Neural progenitor cell (in vitro differentiated cells): ENCODE measurements at regions not wholly inside any gene's neighbourhood (a gene's known extent, or its start where the extent isn't known, plus 50 kb on each side); places are given as distances from the start of the nearest gene placed in this dataset.

Experiments
- CTCF ChIP-seq: fragments of 200-600 bp; sonication (generic); IDR thresholded peaks from 2 replicates; pipeline ENCODE4 v1.5.1; 2017; ENCODE audit warnings: antibody characterized with exemption, mild to moderate bottlenecking
- EZH2 ChIP-seq: fragments of 200-600 bp; sonication (generic); IDR thresholded peaks from 2 replicates; pipeline ENCODE4 v1.6.1; 2017; ENCODE audit warnings: antibody characterized with exemption, mild to moderate bottlenecking, moderate library complexity
- EZH2phosphoT487 ChIP-seq: fragments of 200-600 bp; sonication (generic); IDR thresholded peaks from 2 replicates; pipeline ENCODE4 v1.6.1; 2017; ENCODE audit warnings: antibody characterized with exemption

- no peak for TF ChIP-seq CTCF
- TF ChIP-seq EZH2: no peak
- no peak for TF ChIP-seq EZH2phosphoT487
Measured at GRCh38 chr5:158414780-158415179, 555.8 kb upstream of the CLINT1 start.
